ENCODE measurements at regions not wholly inside any gene's neighbourhood (a gene's known extent, or its start where the extent isn't known, plus 50 kb on each side); places are given as distances from the start of the nearest gene placed in this dataset.

DNA sequence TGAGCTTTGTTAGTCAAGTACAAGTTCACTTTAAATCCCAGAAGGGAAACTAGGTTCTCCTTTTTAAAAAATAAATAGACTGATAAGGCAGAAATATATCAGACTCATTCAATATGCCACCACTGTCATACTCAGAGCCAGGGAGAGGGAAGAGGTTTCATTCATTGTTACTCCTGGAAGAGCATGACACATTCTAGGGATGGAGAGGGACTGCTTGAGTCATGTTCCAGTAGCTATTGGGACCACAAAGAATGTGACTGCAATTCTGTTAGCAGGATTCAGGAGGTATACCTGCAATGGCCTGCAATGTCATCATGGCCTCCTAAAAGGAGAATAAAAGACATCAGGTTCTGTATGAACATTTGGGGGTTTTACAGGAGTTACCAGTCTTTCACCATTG is 167.6 kb downstream of the TFAP2B start:
- H4K20me1 ChIP-seq (replicated peaks; ENCODE audit: insufficient read depth): no peaks in the 10 kb centered on the region
- H3K27ac ChIP-seq (ENCODE audit: low read depth): no peak overlapping the region
- Mint-ChIP-seq H3K36me3 (ENCODE audit: low read depth) (no peaks in the 10 kb centered on the region), H3K4me1 (no peaks in the 10 kb centered on the region), H3K27ac (no peak overlapping the region), H3K4me3 (no peak overlapping the region), H3K27me3 (ENCODE audit: insufficient read depth, low read depth, poor library complexity) (no peaks in the 10 kb centered on the region), H3K9me3 (no peaks in the 10 kb centered on the region)
- ATAC-seq (no peak), DNase-seq (ENCODE audit: low spot score) (no peak)
- no peaks in the 10 kb centered on the region for H3F3A ChIP-seq (replicated peaks; ENCODE audit: low read depth)
- H3K4me3 ChIP-seq: no peak overlapping the region
- H3K27me3 ChIP-seq (ENCODE audit: insufficient read depth): no peaks in the 10 kb centered on the region
- no peak overlapping the region for H2AFZ ChIP-seq
- no peak overlapping the region for H3K4me2 ChIP-seq
- no peaks in the 10 kb centered on the region for H3K36me3 ChIP-seq (ENCODE audit: insufficient read depth)
- H3K4me1 ChIP-seq (ENCODE audit: insufficient read depth): no peaks in the 10 kb centered on the region
- no peak for TF ChIP-seq ZNF114 (CRISPR knock-in tag; IDR thresholded peaks at IDR 0.05)
- H3K9me2 ChIP-seq (ENCODE audit: insufficient read depth): peaks cover 7% of the 10 kb centered on the region; the same call in 1 of the 2 replicates
- H3K79me2 ChIP-seq (replicated peaks; ENCODE audit: insufficient read depth): no peaks in the 10 kb centered on the region

- H3K79me2 ChIP-seq (replicated peaks; ENCODE audit: insufficient read depth): no peaks in the 10 kb centered on the region
- H3K36me3 Mint-ChIP-seq (ENCODE audit: low read depth): no peaks in the 10 kb centered on the region
- DNase-seq (ENCODE audit: low spot score) (no peak), ATAC-seq (no peak)
- H3K27ac Mint-ChIP-seq: no peak overlapping the region
- no peak for TF ChIP-seq NANOG (IDR thresholded peaks at IDR 0.05; ENCODE audit: borderline replicate concordance)
- no peaks in the 10 kb centered on the region for H3K36me3 ChIP-seq (ENCODE audit: insufficient read depth)
- H3F3A ChIP-seq (replicated peaks; ENCODE audit: low read depth): no peaks in the 10 kb centered on the region
- H3K9me2 ChIP-seq (ENCODE audit: insufficient read depth): peaks cover 7% of the 10 kb centered on the region; the same call in 1 of the 2 replicates
- H4K20me1 ChIP-seq (replicated peaks; ENCODE audit: insufficient read depth): no peaks in the 10 kb centered on the region
- no peak overlapping the region for H3K4me3 Mint-ChIP-seq
- no peaks in the 10 kb centered on the region for H3K9me3 Mint-ChIP-seq
- no peaks in the 10 kb centered on the region for H3K4me1 Mint-ChIP-seq
- no peaks in the 10 kb centered on the region for H3K27me3 ChIP-seq (ENCODE audit: insufficient read depth)
- H3K27ac ChIP-seq (ENCODE audit: low read depth): no peak overlapping the region
- H3K4me1 ChIP-seq (ENCODE audit: insufficient read depth): no peaks in the 10 kb centered on the region
- H3K4me3 ChIP-seq: no peak overlapping the region
- no peak overlapping the region for H2AFZ ChIP-seq
- H3K27me3 Mint-ChIP-seq (ENCODE audit: insufficient read depth, low read depth, poor library complexity): no peaks in the 10 kb centered on the region
- H3K4me2 ChIP-seq: no peak overlapping the region
These were observed 170.5 kb downstream of the TFAP2B start for GRCh38 chr6:50989123-50989522.

- no peak overlapping the region for H2AFZ ChIP-seq
- no peak for ATAC-seq
- H3K36me3 Mint-ChIP-seq (ENCODE audit: low read depth): no peaks in the 10 kb centered on the region
- no peak for TF ChIP-seq ZNF462 (CRISPR knock-in tag; IDR thresholded peaks at IDR 0.05)
- no peak for TF ChIP-seq CTCF (conservative IDR thresholded peaks at IDR 0.05; ENCODE audit: low read depth in 2 of 2)
- no peak for TF ChIP-seq JUNB (IDR thresholded peaks at IDR 0.05; ENCODE audit: unreplicated experiment)
- no peak for TF ChIP-seq CREB1 (CRISPR knock-in tag; IDR thresholded peaks at IDR 0.05; ENCODE audit: low read depth)
- no peak for TF ChIP-seq STAT1 (IDR thresholded peaks at IDR 0.05; ENCODE audit: unreplicated experiment)
- TF ChIP-seq ZNF331 (CRISPR knock-in tag; IDR thresholded peaks at IDR 0.05; ENCODE audit: low read depth): no peak
- TF ChIP-seq NANOG (IDR thresholded peaks at IDR 0.05; ENCODE audit: borderline replicate concordance): no peak
- TF ChIP-seq POLR2AphosphoS5 (IDR thresholded peaks at IDR 0.05; ENCODE audit: low read depth): no peak
These were observed 172.2 kb downstream of the TFAP2B start for GRCh38 chr6:50990750-50991446.

More at GRCh38 chr6:50990750-50991446, 172.2 kb downstream of the TFAP2B start:
- Histone ChIP-seq H3K36me3 (ENCODE audit: insufficient read depth) (no peaks in the 10 kb centered on the region), H3K4me1 (ENCODE audit: insufficient read depth) (no peaks in the 10 kb centered on the region), H3K9me2 (ENCODE audit: insufficient read depth) (peaks cover 7% of the 10 kb centered on the region; the same call in 1 of the 2 replicates), H3K27me3 (ENCODE audit: insufficient read depth) (no peaks in the 10 kb centered on the region), H4K20me1 (replicated peaks; ENCODE audit: insufficient read depth) (no peaks in the 10 kb centered on the region), H3K27ac (ENCODE audit: low read depth) (no peak overlapping the region), H3K4me3 (no peak overlapping the region), H3K79me2 (replicated peaks; ENCODE audit: insufficient read depth) (no peaks in the 10 kb centered on the region), H3K4me2 (no peak overlapping the region), H3F3A (replicated peaks; ENCODE audit: low read depth) (no peaks in the 10 kb centered on the region)
- H3K4me1 Mint-ChIP-seq: no peaks in the 10 kb centered on the region
- DNase-seq (ENCODE audit: low spot score): no peak
- no peak overlapping the region for H3K4me3 Mint-ChIP-seq
- no peaks in the 10 kb centered on the region for H3K27me3 Mint-ChIP-seq (ENCODE audit: insufficient read depth, low read depth, poor library complexity)
- H3K27ac Mint-ChIP-seq: no peak overlapping the region
- no peaks in the 10 kb centered on the region for H3K9me3 Mint-ChIP-seq
